ENCODE measurements at regions not wholly inside any gene's neighbourhood (a gene's known extent, or its start where the extent isn't known, plus 50 kb on each side); places are given as distances from the start of the nearest gene placed in this dataset.

DNA sequence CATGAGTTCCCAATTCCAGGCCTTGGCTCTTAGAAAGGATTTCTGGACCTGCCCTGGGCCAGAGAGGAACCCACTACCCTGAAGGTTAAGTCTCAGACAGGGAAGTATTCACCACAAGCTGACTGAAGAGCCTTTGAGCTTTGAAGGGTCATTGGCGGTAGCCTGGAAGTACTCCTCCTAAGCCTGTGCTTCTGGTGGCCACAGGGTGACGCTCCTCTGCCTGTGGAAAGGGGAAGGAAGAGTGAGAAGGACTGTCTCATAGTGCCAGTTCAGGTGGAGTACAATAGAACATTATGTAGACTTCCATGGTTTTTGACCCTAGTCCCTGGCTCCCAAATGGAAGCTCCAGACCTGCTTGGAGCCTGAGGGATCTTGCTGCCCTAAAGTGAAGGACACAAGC is 1233.2 kb upstream of the CDH6 start:
- TF ChIP-seq, protein P1, sequence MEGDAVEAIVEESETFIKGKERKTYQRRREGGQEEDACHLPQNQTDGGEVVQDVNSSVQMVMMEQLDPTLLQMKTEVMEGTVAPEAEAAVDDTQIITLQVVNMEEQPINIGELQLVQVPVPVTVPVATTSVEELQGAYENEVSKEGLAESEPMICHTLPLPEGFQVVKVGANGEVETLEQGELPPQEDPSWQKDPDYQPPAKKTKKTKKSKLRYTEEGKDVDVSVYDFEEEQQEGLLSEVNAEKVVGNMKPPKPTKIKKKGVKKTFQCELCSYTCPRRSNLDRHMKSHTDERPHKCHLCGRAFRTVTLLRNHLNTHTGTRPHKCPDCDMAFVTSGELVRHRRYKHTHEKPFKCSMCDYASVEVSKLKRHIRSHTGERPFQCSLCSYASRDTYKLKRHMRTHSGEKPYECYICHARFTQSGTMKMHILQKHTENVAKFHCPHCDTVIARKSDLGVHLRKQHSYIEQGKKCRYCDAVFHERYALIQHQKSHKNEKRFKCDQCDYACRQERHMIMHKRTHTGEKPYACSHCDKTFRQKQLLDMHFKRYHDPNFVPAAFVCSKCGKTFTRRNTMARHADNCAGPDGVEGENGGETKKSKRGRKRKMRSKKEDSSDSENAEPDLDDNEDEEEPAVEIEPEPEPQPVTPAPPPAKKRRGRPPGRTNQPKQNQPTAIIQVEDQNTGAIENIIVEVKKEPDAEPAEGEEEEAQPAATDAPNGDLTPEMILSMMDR (IDR thresholded peaks at IDR 0.05; ENCODE audit: low read depth, low read length): no peak
- no peak overlapping the region for H3K4me3 ChIP-seq (ENCODE audit: low read depth, low read length)

DNA sequence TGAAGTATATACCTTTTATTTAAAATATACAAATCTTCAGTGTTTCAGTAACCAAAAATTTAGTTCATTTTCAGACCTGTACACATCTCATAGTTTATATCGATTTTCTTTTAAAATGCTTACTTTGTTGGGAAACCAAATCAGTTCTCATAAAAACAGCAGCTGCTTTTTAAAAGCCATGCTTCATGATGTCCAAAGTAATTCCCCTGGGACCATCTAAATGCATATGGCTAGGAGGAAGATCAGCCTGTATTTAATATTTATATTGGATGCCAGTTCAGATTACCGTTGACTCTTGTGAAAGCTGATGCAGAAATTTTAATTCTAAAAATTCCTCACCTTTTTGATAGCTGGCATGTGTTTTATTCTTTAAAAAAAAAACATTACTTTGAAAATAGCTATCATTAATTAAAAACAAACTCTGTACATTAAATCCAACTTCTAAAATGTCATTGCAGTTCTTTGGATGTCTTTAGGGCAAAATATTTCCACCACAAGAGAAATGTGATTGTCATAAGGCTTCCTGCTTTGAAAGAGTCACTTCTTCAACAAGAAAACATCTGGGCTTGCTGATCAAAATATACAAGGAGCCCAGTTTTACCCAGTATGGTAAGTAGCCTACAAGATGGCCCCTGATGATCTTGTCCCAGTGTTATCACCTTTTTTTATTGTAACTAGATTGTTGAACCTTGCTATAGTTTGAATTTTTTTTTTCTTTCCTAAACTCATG is 1242.9 kb upstream of the CDH6 start:
- TF ChIP-seq, protein P1 (IDR thresholded peaks at IDR 0.05; ENCODE audit: low read depth, low read length): no peak

GRCh38 chr5:29949301-29949872 is 1244.1 kb upstream of the CDH6 start:
- TF ChIP-seq, protein P1 (IDR thresholded peaks at IDR 0.05; ENCODE audit: low read depth, low read length): no peak
- H3K4me3 ChIP-seq (ENCODE audit: low read depth, low read length): no peak overlapping the region

More for the DNA sequence above, 1242.9 kb upstream of the CDH6 start:
- H3K4me3 ChIP-seq (ENCODE audit: low read depth, low read length): no peak overlapping the region

GRCh38 chr5:29944327-29944726 is 1249.2 kb upstream of the CDH6 start:
- H3K4me3 ChIP-seq (ENCODE audit: low read depth, low read length): no peak overlapping the region
- TF ChIP-seq, protein P1 (IDR thresholded peaks at IDR 0.05; ENCODE audit: low read depth, low read length): no peak

DNA sequence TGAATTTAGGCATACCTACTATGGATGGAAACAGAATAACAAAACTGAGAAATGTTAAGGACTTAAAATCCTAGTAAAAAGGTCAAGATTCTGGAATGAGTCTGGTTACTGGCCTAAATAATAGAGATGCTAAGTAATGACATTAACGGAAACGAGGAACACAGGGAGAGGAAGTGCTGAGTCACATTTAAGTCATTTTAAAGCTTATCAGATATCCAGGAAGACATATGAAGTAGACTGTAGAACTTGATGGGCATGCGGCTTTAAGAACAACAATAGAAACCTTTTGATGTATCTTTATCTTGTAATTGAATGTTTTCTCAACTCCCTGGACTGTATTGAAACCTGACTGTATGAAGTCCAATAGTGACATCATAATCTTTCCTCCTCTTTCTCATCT is 1251.4 kb upstream of the CDH6 start:
- H3K4me3 ChIP-seq (ENCODE audit: low read depth, low read length): no peak overlapping the region
- TF ChIP-seq, protein P1 (IDR thresholded peaks at IDR 0.05; ENCODE audit: low read depth, low read length): no peak

- TF ChIP-seq, protein P1 (IDR thresholded peaks at IDR 0.05; ENCODE audit: low read depth, low read length): no peak
- H3K4me3 ChIP-seq (ENCODE audit: low read depth, low read length): no peak overlapping the region
These were observed 1253.5 kb upstream of the CDH6 start for GRCh38 chr5:29939988-29940387.

GRCh38 chr5:29935371-29935770 is 1258.1 kb upstream of the CDH6 start:
- TF ChIP-seq, protein P1 (IDR thresholded peaks at IDR 0.05; ENCODE audit: low read depth, low read length): no peak
- no peak overlapping the region for H3K4me3 ChIP-seq (ENCODE audit: low read depth, low read length)

Data from WI38 (cell line).